Cardiac muscle cell (in vitro differentiated cells and primary cell): ENCODE measurements at regions not wholly inside any gene's neighbourhood (a gene's known extent, or its start where the extent isn't known, plus 50 kb on each side); places are given as distances from the start of the nearest gene placed in this dataset.

Source experiments
- DNase-seq, 2 donors: peaks; one replicate each; pipeline versions ENCODE4 v3.0.0 to v3.0.0-alpha.2; 2010 to 2017; ENCODE audit warnings: low read depth in 1 of 2, low spot score in 1 of 2
- H3K27ac ChIP-seq: fragments of 200-600 bp; sonication (generic); 2 replicates; pipeline ENCODE4 v1.5.1; 2016
- H3K27me3 ChIP-seq: fragments of 200-600 bp; sonication (generic); 2 replicates; pipeline ENCODE4 v1.6.0; 2016; ENCODE audit warnings: control low read depth
- H3K36me3 ChIP-seq: fragments of 200-600 bp; sonication (generic); 2 replicates; pipeline ENCODE4 v1.5.1; 2016; ENCODE audit warnings: control low read depth
- H3K4me1 ChIP-seq: fragments of 200-600 bp; sonication (generic); 2 replicates; pipeline ENCODE4 v1.8.1; 2017; ENCODE audit warnings: low read depth, mild to moderate bottlenecking, mixed run types
- H3K4me3 ChIP-seq: fragments of 200-600 bp; sonication (generic); 2 replicates; pipeline ENCODE4 v1.5.1; 2016; ENCODE audit warnings: mild to moderate bottlenecking
- H3K9me3 ChIP-seq: fragments of 200-600 bp; sonication (generic); 2 replicates; pipeline ENCODE4 v1.5.1; 2017; ENCODE audit warnings: low read depth, mild to moderate bottlenecking, control low read depth
- CTCF ChIP-seq: IDR thresholded peaks from 2 replicates; pipeline ENCODE4 v1.5.1; 2012; ENCODE audit warnings: low read depth, mild to moderate bottlenecking, low read length

- TF ChIP-seq CTCF: no peak
- no peak for DNase-seq
- H3K4me3 ChIP-seq: no peak overlapping the region
- H3K27ac ChIP-seq: no peak overlapping the region
- H3K36me3 ChIP-seq: no peaks in the 10 kb centered on the region
- H3K4me1 ChIP-seq: no peaks in the 10 kb centered on the region
- H3K9me3 ChIP-seq: no peaks in the 10 kb centered on the region
- H3K27me3 ChIP-seq: no peaks in the 10 kb centered on the region
Measured at GRCh38 chr3:104175696-104176095, 1191.0 kb upstream of the ALCAM start.

GRCh38 chr3:104176706-104177105, 1190.0 kb upstream of the ALCAM start:
- no peaks in the 10 kb centered on the region for H3K27me3 ChIP-seq

GRCh38 chr3:104178680-104179079, 1188.0 kb upstream of the ALCAM start:
- no peak overlapping the region for H3K4me3 ChIP-seq
- no peak for TF ChIP-seq CTCF
- no peaks in the 10 kb centered on the region for H3K4me1 ChIP-seq
- no peaks in the 10 kb centered on the region for H3K27me3 ChIP-seq
- no peaks in the 10 kb centered on the region for H3K36me3 ChIP-seq
- no peak for DNase-seq
- no peak overlapping the region for H3K27ac ChIP-seq
- H3K9me3 ChIP-seq: no peaks in the 10 kb centered on the region

More at GRCh38 chr3:104176706-104177105, 1190.0 kb upstream of the ALCAM start:
- no peak for TF ChIP-seq CTCF
- H3K4me1 ChIP-seq: no peaks in the 10 kb centered on the region
- no peak overlapping the region for H3K27ac ChIP-seq
- H3K4me3 ChIP-seq: no peak overlapping the region
- H3K9me3 ChIP-seq: no peaks in the 10 kb centered on the region
- H3K36me3 ChIP-seq: no peaks in the 10 kb centered on the region
- no peak for DNase-seq

GRCh38 chr3:104180906-104181305, 1185.8 kb upstream of the ALCAM start:
- H3K36me3 ChIP-seq: no peaks in the 10 kb centered on the region
- no peak for TF ChIP-seq CTCF
- no peaks in the 10 kb centered on the region for H3K9me3 ChIP-seq
- H3K4me1 ChIP-seq: no peaks in the 10 kb centered on the region
- no peak for DNase-seq
- no peaks in the 10 kb centered on the region for H3K27me3 ChIP-seq
- no peak overlapping the region for H3K4me3 ChIP-seq
- H3K27ac ChIP-seq: no peak overlapping the region

GRCh38 chr3:104190681-104191080, 1176.0 kb upstream of the ALCAM start:
- TF ChIP-seq CTCF: no peak
- H3K4me1 ChIP-seq: no peaks in the 10 kb centered on the region
- H3K36me3 ChIP-seq: no peaks in the 10 kb centered on the region
- H3K4me3 ChIP-seq: no peak overlapping the region
- no peaks in the 10 kb centered on the region for H3K9me3 ChIP-seq
- H3K27ac ChIP-seq: no peak overlapping the region
- DNase-seq: no peak
- no peaks in the 10 kb centered on the region for H3K27me3 ChIP-seq

GRCh38 chr3:104198131-104198530, 1168.6 kb upstream of the ALCAM start:
- TF ChIP-seq CTCF: no peak
- no peaks in the 10 kb centered on the region for H3K36me3 ChIP-seq
- H3K27me3 ChIP-seq: no peaks in the 10 kb centered on the region
- DNase-seq: no peak
- H3K9me3 ChIP-seq: no peaks in the 10 kb centered on the region
- no peak overlapping the region for H3K4me3 ChIP-seq
- no peak overlapping the region for H3K27ac ChIP-seq
- no peaks in the 10 kb centered on the region for H3K4me1 ChIP-seq
